ENCODE measurements at regions not wholly inside any gene's neighbourhood (a gene's known extent, or its start where the extent isn't known, plus 50 kb on each side); places are given as distances from the start of the nearest gene placed in this dataset.
"Not testable (repeated sequence)": the region's sequence is repeated elsewhere in the genome, so short reads cannot be mapped to it uniquely, and the experiment has no call there.

- H3K4me1 Mint-ChIP-seq (ENCODE audit: unreplicated experiment): no peaks in the 10 kb centered on the region
Observed at GRCh38 chr9:103319979-103320378, 324.8 kb downstream of the CYLC2 start.

DNA sequence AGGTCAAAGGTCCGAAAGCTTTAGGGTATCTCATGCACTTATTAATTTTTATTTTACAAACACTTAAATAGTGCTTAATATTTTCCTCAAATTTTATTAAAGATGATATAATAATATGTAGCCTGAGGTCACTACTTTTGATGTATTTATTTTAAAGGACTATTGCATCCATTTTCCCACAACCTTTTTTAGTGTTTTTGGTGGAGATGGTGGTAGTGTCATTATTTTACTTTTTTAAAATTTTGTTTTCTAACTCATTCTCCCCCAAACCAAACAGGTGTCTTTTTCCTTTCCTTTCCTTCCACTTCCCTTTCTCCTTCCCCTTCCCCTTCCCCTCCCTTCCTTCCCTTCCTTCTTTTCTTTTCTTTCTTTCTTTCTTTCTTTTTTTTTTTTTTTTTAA is 328.6 kb downstream of the CYLC2 start:
- no peaks in the 10 kb centered on the region for H3K4me1 Mint-ChIP-seq (ENCODE audit: unreplicated experiment)
- H3K27me3 Mint-ChIP-seq (ENCODE audit: unreplicated experiment): no peaks in the 10 kb centered on the region
- H3K9me3 Mint-ChIP-seq (ENCODE audit: unreplicated experiment): peaks cover 10% of the 10 kb centered on the region
- DNase-seq (ENCODE audit: low spot score): no peak
- H3K27ac Mint-ChIP-seq (ENCODE audit: unreplicated experiment): no peak overlapping the region
- H3K4me3 Mint-ChIP-seq (ENCODE audit: unreplicated experiment): no peak overlapping the region
- H3K36me3 Mint-ChIP-seq (ENCODE audit: low read depth, unreplicated experiment): no peaks in the 10 kb centered on the region
- TF ChIP-seq, protein P1, sequence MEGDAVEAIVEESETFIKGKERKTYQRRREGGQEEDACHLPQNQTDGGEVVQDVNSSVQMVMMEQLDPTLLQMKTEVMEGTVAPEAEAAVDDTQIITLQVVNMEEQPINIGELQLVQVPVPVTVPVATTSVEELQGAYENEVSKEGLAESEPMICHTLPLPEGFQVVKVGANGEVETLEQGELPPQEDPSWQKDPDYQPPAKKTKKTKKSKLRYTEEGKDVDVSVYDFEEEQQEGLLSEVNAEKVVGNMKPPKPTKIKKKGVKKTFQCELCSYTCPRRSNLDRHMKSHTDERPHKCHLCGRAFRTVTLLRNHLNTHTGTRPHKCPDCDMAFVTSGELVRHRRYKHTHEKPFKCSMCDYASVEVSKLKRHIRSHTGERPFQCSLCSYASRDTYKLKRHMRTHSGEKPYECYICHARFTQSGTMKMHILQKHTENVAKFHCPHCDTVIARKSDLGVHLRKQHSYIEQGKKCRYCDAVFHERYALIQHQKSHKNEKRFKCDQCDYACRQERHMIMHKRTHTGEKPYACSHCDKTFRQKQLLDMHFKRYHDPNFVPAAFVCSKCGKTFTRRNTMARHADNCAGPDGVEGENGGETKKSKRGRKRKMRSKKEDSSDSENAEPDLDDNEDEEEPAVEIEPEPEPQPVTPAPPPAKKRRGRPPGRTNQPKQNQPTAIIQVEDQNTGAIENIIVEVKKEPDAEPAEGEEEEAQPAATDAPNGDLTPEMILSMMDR (IDR thresholded peaks at IDR 0.05; ENCODE audit: unreplicated experiment): no peak

More at GRCh38 chr9:103319979-103320378, 324.8 kb downstream of the CYLC2 start:
- Mint-ChIP-seq H3K27me3 (ENCODE audit: unreplicated experiment) (no peaks in the 10 kb centered on the region), H3K36me3 (ENCODE audit: low read depth, unreplicated experiment) (no peaks in the 10 kb centered on the region), H3K27ac (ENCODE audit: unreplicated experiment) (no peak overlapping the region), H3K9me3 (ENCODE audit: unreplicated experiment) (peaks cover 10% of the 10 kb centered on the region), H3K4me3 (ENCODE audit: unreplicated experiment) (no peak overlapping the region)
- TF ChIP-seq, protein P1 (IDR thresholded peaks at IDR 0.05; ENCODE audit: unreplicated experiment): no peak
- no peak for DNase-seq (ENCODE audit: low spot score)

GRCh38 chr9:103335461-103335860 is 340.3 kb downstream of the CYLC2 start:
- H3K36me3 Mint-ChIP-seq (ENCODE audit: low read depth, unreplicated experiment): no peaks in the 10 kb centered on the region
- DNase-seq (ENCODE audit: low spot score): no peak
- H3K4me1 Mint-ChIP-seq (ENCODE audit: unreplicated experiment): no peaks in the 10 kb centered on the region
- TF ChIP-seq, protein P1 (IDR thresholded peaks at IDR 0.05; ENCODE audit: unreplicated experiment): no peak
- H3K9me3 Mint-ChIP-seq (ENCODE audit: unreplicated experiment): peaks cover 11% of the 10 kb centered on the region
- H3K27me3 Mint-ChIP-seq (ENCODE audit: unreplicated experiment): no peaks in the 10 kb centered on the region
- no peak overlapping the region for H3K4me3 Mint-ChIP-seq (ENCODE audit: unreplicated experiment)
- no peak overlapping the region for H3K27ac Mint-ChIP-seq (ENCODE audit: unreplicated experiment)

- peaks cover 7% of the 10 kb centered on the region for H3K36me3 Mint-ChIP-seq (ENCODE audit: low read depth, unreplicated experiment)
- H3K9me3 Mint-ChIP-seq (ENCODE audit: unreplicated experiment): peaks cover 13% of the 10 kb centered on the region
- no peak overlapping the region for H3K4me3 Mint-ChIP-seq (ENCODE audit: unreplicated experiment)
Observed at GRCh38 chr9:103355000-103355399, 359.9 kb downstream of the CYLC2 start.

DNA sequence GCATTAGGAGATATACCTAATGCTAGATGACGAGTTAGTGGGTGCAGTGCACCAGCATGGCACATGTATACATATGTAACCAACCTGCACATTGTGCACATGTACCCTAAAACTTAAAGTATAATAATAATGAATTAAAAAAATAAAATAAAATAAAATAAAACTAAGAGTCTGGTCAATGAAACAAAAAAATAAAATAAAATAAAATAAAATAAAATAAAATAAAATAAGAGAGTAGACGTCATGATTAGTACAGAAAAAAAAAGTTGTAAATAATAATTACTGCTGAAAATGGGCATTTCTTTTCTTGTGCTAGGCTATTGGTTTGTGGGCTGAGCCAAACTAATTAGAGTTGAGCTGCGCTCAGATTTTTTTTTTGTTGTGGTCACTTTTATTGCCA is 362.8 kb downstream of the CYLC2 start:
- not testable (repeated sequence) for H3K4me1 Mint-ChIP-seq (ENCODE audit: unreplicated experiment); H3K4me3 Mint-ChIP-seq (ENCODE audit: unreplicated experiment); H3K36me3 Mint-ChIP-seq (ENCODE audit: low read depth, unreplicated experiment); DNase-seq (ENCODE audit: low spot score); H3K27me3 Mint-ChIP-seq (ENCODE audit: unreplicated experiment); H3K27ac Mint-ChIP-seq (ENCODE audit: unreplicated experiment)
- peaks cover 18% of the 10 kb centered on the region for H3K9me3 Mint-ChIP-seq (ENCODE audit: unreplicated experiment)

More at GRCh38 chr9:103355000-103355399, 359.9 kb downstream of the CYLC2 start:
- Mint-ChIP-seq H3K27me3 (ENCODE audit: unreplicated experiment) (peaks cover 4% of the 10 kb centered on the region), H3K27ac (ENCODE audit: unreplicated experiment) (no peak overlapping the region), H3K4me1 (ENCODE audit: unreplicated experiment) (no peaks in the 10 kb centered on the region)
- TF ChIP-seq, protein P1 (IDR thresholded peaks at IDR 0.05; ENCODE audit: unreplicated experiment): no peak
- DNase-seq (ENCODE audit: low spot score): no peak
